Astrocyte (in vitro differentiated cells and primary cell): ENCODE measurements at regions not wholly inside any gene's neighbourhood (a gene's known extent, or its start where the extent isn't known, plus 50 kb on each side); places are given as distances from the start of the nearest gene placed in this dataset.

ENCODE experiments used
- DNase-seq: peaks from one replicate; pipeline ENCODE4 v3.0.0-alpha.2; 2010; ENCODE audit warnings: low read depth
- FAIRE-seq: peaks from 2 replicates; lab custom pipeline; 2011; peaks lifted over from hg19 to GRCh38; lab: Jason Lieb, UNC
- H2AFZ ChIP-seq: 2 replicates; pipeline ENCODE4 v1.6.0; 2012; ENCODE audit warnings: low read depth, low read length, inconsistent platforms
- H3K27ac ChIP-seq: 2 replicates; pipeline ENCODE4 v1.5.1; 2011; ENCODE audit warnings: low read depth, low read length, inconsistent platforms
- H3K27me3 ChIP-seq: 2 replicates; pipeline ENCODE4 v1.6.0; 2011; ENCODE audit warnings: low read length, inconsistent platforms; ENCODE audit not compliant: insufficient read depth
- H3K36me3 ChIP-seq: 2 replicates; pipeline ENCODE4 v1.5.1; 2011; ENCODE audit warnings: low read length, inconsistent platforms; ENCODE audit not compliant: insufficient read depth
- H3K4me1 ChIP-seq: 2 replicates; pipeline ENCODE4 v1.5.1; 2011; ENCODE audit warnings: low read length, inconsistent platforms; ENCODE audit not compliant: insufficient read depth
- H3K4me2 ChIP-seq: 2 replicates; pipeline ENCODE4 v1.6.0; 2012; ENCODE audit warnings: low read length, inconsistent platforms
- H3K4me3 ChIP-seq: 2 replicates; pipeline ENCODE4 v1.5.1; 2011; ENCODE audit warnings: low read depth, mild to moderate bottlenecking, low read length, inconsistent platforms; ENCODE audit not compliant: insufficient read depth
- H3K79me2 ChIP-seq: 2 replicates; pipeline ENCODE4 v1.6.0; 2012; ENCODE audit warnings: mild to moderate bottlenecking, low read length, inconsistent platforms; ENCODE audit not compliant: insufficient read depth
- H3K9ac ChIP-seq: 2 replicates; pipeline ENCODE4 v1.6.0; 2012; ENCODE audit warnings: mild to moderate bottlenecking, low read length, inconsistent platforms
- H3K9me3 ChIP-seq: 2 replicates; pipeline ENCODE4 v1.5.1; 2012; ENCODE audit warnings: low read depth, mild to moderate bottlenecking, low read length, inconsistent platforms; ENCODE audit not compliant: insufficient read depth
- H4K20me1 ChIP-seq: 2 replicates; pipeline ENCODE4 v1.6.0; 2012; ENCODE audit warnings: low read length, inconsistent platforms; ENCODE audit not compliant: insufficient read depth
- H3K27ac Mint-ChIP-seq: one replicate; pipeline ENCODE4 v1.8.0; 2021; ENCODE audit warnings: mild to moderate bottlenecking, mixed read lengths; ENCODE audit not compliant: unreplicated experiment
- H3K27me3 Mint-ChIP-seq: one replicate; pipeline ENCODE4 v1.8.0; 2021; ENCODE audit warnings: low read depth, mixed read lengths; ENCODE audit not compliant: unreplicated experiment
- H3K36me3 Mint-ChIP-seq: one replicate; pipeline ENCODE4 v1.8.0; 2021; ENCODE audit warnings: low read depth, mixed read lengths; ENCODE audit not compliant: unreplicated experiment
- H3K4me1 Mint-ChIP-seq: one replicate; pipeline ENCODE4 v1.8.0; 2021; ENCODE audit warnings: low read depth, mixed read lengths; ENCODE audit not compliant: unreplicated experiment
- H3K4me3 Mint-ChIP-seq: one replicate; pipeline ENCODE4 v1.8.0; 2021; ENCODE audit warnings: mild to moderate bottlenecking, moderate library complexity, mixed read lengths; ENCODE audit not compliant: unreplicated experiment
- H3K9me3 Mint-ChIP-seq: one replicate; pipeline ENCODE4 v1.8.0; 2021; ENCODE audit warnings: mild to moderate bottlenecking, mixed read lengths; ENCODE audit not compliant: unreplicated experiment
- EZH2 ChIP-seq: IDR thresholded peaks from 2 replicates; pipeline ENCODE4 v1.6.1; 2012; ENCODE audit warnings: mild to moderate bottlenecking, low read length, inconsistent platforms; ENCODE audit not compliant: insufficient read depth
- TF ChIP-seq, protein P1 (sequence below): IDR thresholded peaks from 2 replicates; pipeline ENCODE4 v1.5.1; 2011; ENCODE audit warnings: low read depth, mild to moderate bottlenecking, inconsistent platforms, low read length, moderate library complexity; ENCODE audit not compliant: insufficient read depth

DNA sequence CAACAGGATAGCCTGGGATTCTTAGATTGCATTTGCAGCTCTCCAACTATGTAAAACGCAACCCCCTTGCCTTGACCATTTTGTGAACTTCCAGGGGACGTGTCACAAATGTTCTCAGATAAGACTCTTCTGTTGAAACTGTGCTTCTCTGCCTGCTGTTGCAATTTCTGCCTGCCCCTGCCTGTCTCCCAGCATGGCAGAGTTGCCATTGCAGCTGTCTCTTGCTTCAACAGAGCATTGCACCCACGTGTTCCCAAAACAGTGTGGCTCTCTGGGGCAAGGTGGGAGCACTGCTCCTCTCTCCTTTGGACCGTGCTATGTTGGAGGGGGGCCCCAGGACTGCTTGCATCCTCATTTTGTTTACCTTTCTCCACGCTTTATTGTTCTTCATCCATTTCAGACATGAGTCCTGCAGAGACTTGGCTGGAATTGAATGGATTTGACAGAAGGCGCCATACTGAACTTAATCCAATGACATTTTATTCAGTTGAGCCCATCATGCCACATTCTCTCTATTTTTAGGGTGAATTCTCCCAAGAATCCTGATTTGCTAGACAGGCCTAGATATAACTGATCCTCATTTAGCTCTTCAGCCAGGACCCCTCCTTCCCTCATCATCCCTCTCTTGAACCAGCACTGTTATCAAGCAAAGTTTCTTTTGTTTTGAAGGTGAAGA is 90.7 kb downstream of the MAT2B start:
- H3K27me3 ChIP-seq: no peaks in the 10 kb centered on the region
- Mint-ChIP-seq H3K4me3 (no peak overlapping the region), H3K4me1 (no peaks in the 10 kb centered on the region), H3K27ac (no peak overlapping the region), H3K9me3 (no peaks in the 10 kb centered on the region), H3K27me3 (no peaks in the 10 kb centered on the region), H3K36me3 (no peaks in the 10 kb centered on the region)
- H3K4me2 ChIP-seq: no peak overlapping the region
- DNase-seq: no peak
- no peak for FAIRE-seq
- H3K4me1 ChIP-seq: no peaks in the 10 kb centered on the region
- TF ChIP-seq EZH2: no peak
- TF ChIP-seq, protein P1, sequence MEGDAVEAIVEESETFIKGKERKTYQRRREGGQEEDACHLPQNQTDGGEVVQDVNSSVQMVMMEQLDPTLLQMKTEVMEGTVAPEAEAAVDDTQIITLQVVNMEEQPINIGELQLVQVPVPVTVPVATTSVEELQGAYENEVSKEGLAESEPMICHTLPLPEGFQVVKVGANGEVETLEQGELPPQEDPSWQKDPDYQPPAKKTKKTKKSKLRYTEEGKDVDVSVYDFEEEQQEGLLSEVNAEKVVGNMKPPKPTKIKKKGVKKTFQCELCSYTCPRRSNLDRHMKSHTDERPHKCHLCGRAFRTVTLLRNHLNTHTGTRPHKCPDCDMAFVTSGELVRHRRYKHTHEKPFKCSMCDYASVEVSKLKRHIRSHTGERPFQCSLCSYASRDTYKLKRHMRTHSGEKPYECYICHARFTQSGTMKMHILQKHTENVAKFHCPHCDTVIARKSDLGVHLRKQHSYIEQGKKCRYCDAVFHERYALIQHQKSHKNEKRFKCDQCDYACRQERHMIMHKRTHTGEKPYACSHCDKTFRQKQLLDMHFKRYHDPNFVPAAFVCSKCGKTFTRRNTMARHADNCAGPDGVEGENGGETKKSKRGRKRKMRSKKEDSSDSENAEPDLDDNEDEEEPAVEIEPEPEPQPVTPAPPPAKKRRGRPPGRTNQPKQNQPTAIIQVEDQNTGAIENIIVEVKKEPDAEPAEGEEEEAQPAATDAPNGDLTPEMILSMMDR: no peak
- H2AFZ ChIP-seq: no peak overlapping the region
- no peaks in the 10 kb centered on the region for H3K36me3 ChIP-seq
- H4K20me1 ChIP-seq: no peaks in the 10 kb centered on the region
- H3K4me3 ChIP-seq: no peak overlapping the region
- no peak overlapping the region for H3K27ac ChIP-seq
- H3K9me3 ChIP-seq: no peaks in the 10 kb centered on the region
- H3K9ac ChIP-seq: no peak overlapping the region
- H3K79me2 ChIP-seq: no peaks in the 10 kb centered on the region

DNA sequence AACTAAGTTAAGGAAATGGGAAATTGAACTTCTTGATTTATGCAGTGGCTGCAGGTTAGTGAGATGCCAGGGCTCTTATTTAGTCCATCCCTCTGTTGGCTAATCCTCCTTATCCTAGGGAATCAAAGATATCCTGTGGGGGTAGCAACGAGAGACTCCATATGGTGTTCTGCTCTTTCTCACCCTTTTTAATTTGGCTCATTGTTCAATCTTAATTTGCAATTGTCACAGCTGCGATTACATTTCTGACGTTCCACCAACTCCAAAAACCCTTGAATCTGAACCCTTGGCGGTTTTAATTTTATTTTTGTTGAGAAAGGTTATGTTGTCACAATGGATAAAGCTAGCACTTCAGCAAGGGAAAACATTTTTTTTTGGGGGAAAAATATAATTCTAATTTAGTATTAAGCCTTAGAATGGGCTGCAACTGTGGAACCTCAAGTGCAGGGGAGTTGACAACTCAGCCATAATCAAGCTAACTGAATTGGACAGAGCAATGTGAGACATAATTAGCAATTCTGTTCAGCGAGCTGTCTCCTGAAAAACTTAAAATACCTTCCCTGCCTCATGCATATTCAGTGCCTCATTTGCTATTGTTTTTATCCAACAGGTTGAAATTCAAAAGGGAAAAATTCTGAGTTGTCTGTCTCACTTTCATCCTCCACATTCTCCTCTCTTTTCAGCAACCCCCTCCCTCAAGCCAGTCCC is 91.3 kb downstream of the MAT2B start:
- FAIRE-seq: no peak

More for the DNA sequence above, 91.3 kb downstream of the MAT2B start:
- H3K79me2 ChIP-seq: no peaks in the 10 kb centered on the region
- TF ChIP-seq, protein P1: no peak
- no peak for TF ChIP-seq EZH2
- Mint-ChIP-seq H3K4me1 (no peaks in the 10 kb centered on the region), H3K27ac (no peak overlapping the region), H3K36me3 (no peaks in the 10 kb centered on the region), H3K4me3 (no peak overlapping the region), H3K27me3 (no peaks in the 10 kb centered on the region), H3K9me3 (no peaks in the 10 kb centered on the region)
- no peak overlapping the region for H2AFZ ChIP-seq
- H4K20me1 ChIP-seq: no peaks in the 10 kb centered on the region
- no peak overlapping the region for H3K4me3 ChIP-seq
- no peak overlapping the region for H3K27ac ChIP-seq
- H3K4me2 ChIP-seq: no peak overlapping the region
- H3K36me3 ChIP-seq: no peaks in the 10 kb centered on the region
- H3K4me1 ChIP-seq: no peaks in the 10 kb centered on the region
- H3K9ac ChIP-seq: no peak overlapping the region
- H3K27me3 ChIP-seq: no peaks in the 10 kb centered on the region
- H3K9me3 ChIP-seq: no peaks in the 10 kb centered on the region
- no peak for DNase-seq
